ENCODE measurements at regions not wholly inside any gene's neighbourhood (a gene's known extent, or its start where the extent isn't known, plus 50 kb on each side); places are given as distances from the start of the nearest gene placed in this dataset.
A peak's percentile ranks its signal among the peaks of the same experiment; 100 is the strongest.
"Not testable (repeated sequence)": the region's sequence is repeated elsewhere in the genome, so short reads cannot be mapped to it uniquely, and the experiment has no call there.

GRCh38 chr6:104506429-104506828, 353.3 kb downstream of the HACE1 start:
- no peak for DNase-seq (ENCODE audit: low read depth)

- no peak for DNase-seq (ENCODE audit: low read depth)
Measured at GRCh38 chr6:104505838-104506237, 353.9 kb downstream of the HACE1 start.

DNA sequence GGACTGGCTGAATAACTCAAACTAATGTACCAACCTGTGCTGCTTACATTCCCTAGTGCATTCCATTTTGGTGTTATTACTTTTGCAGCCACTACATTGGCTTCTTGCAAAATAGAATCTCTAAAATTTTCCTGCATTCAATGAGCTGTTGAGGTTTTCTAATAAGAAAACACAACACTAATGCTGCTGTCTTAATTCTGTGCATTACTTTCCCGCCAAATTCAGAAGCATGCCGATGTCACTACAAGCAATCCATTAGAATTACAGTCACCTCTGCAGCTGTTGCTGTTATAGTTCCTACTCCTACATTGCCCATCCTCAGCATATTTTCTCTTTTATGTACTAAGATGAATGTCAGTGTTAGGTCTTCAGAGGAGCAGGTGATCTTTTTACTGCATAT, 359.5 kb downstream of the HACE1 start:
- DNase-seq (ENCODE audit: low read depth) = no peak

DNA sequence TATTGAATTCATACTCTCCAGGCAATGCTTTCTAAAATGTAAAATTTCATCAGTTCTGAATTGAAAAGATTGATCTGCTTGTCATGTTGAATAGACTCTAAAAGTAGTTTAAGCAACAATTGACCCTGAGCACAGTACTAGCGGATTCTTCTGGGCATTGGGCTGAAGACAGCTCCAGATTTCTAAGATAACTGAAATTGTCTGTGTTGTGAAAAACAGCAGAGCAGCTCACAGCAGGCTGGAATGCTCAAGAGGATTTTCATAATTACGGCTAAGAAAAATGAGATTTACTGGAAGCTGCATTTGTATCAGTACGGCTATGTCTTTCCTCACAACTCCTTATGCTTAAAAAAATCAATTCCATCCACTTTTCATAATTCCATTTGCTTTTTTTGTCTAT, 373.7 kb downstream of the HACE1 start:
- DNase-seq (ENCODE audit: low read depth) = no peak

GRCh38 chr6:104484626-104485025, 375.1 kb downstream of the HACE1 start:
- no peak for DNase-seq (ENCODE audit: low read depth)

GRCh38 chr6:104484191-104484590, 375.5 kb downstream of the HACE1 start:
- DNase-seq (ENCODE audit: low read depth) = no peak

GRCh38 chr6:104483225-104483834, 376.4 kb downstream of the HACE1 start:
- peak; percentile 8 for DNase-seq (ENCODE audit: low read depth)

GRCh38 chr6:104477569-104477968, 382.1 kb downstream of the HACE1 start:
- DNase-seq (ENCODE audit: low read depth) = no peak

GRCh38 chr6:104473021-104473429, 386.7 kb downstream of the HACE1 start:
- DNase-seq (ENCODE audit: low read depth) = no peak

DNA sequence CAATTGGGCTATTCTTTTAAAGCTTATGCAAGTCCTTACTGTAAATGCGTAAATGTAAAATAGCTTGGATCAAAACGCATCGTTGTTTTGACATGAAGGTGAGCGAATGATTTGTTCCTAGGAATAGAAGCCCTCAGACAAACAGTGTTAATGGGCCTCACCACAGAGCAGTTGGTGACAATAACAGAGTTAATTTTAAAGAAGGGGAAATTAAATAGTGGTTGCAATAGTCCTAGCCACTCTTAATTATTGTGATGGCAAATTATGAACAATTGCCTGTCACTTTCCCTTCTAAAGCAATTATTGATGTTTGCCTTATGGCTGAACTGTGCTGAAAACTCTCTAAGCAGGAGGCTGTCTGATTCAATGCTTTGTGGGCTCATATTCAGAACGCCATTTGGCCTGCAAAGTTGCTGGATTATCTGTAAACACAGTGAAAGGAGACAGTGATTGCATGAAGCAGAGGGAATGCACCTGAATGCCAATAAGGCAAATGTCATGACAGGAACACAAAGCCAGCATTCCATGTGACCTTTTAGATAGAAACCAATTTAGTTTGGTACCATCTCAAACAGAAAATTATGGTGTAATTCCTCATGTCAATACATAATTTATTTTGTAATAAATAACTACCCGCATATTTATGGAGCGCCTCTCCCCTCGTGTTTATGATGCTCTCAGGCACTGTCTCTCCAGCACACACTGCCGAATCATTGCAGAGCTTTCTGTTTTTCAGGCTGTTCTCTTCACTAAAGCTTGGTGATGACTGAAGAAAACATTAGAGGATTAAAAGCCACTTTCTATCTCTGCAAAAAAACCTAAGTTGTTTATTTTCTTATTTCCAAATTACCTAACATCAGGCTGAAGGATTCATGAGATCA, 387.5 kb downstream of the HACE1 start:
- DNase-seq (ENCODE audit: low read depth) = no peak

DNA sequence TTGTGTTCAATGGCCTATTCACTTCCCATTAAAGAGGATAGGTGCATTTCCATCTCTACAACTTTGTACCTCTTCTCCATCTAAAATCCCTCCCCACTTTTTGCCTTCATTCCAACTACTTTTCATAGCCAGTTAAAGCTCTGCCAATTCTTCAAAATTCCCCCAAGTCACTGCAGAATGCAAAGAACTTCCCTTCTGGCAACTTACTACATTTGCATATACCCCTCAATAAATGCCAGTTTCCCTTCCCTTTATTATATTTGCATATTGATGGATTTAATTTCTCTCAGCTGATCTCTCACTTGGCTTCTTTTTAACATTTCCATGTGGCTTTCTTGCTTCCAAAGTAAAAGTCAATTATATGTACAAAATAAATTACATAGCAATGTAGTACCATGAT, 393.4 kb downstream of the HACE1 start:
- no peak for DNase-seq (ENCODE audit: low read depth)

GRCh38 chr6:104462811-104463599, 396.7 kb downstream of the HACE1 start:
- no peak for DNase-seq (ENCODE audit: low read depth)

DNA sequence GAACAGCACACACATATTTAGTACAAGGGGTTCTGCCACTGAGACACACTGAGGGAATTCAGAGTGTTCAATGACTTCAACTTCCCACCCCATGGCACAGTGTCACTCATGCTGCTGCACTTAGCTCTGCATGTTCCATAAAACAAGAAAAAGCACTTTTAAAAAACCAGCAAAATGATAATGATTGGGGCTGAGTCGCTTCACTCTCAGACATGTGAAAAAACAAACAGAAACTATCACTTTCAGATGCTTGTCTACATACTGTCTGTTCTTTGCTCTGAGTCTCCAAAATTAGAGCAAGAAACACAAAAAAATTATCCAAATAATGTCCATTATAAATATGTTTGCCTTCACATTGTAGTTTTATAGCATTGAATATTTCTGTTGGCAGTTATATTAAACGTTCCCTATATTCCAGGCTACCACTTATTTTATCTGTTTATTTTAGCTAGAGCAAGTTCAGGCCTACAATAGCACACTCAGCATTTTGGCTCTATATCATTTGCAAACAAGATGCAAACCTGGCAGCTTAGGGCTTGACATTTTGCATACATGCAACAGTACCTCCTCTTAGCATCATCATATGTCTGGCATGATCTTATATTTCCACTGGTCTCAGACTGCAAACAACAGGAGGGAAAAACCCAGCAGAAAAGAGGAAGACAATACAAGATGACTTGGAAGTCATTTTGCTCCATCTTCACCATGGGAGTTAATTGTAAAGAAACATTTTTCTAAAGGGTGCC, 398.8 kb downstream of the HACE1 start:
- no peak for DNase-seq (ENCODE audit: low read depth)

DNA sequence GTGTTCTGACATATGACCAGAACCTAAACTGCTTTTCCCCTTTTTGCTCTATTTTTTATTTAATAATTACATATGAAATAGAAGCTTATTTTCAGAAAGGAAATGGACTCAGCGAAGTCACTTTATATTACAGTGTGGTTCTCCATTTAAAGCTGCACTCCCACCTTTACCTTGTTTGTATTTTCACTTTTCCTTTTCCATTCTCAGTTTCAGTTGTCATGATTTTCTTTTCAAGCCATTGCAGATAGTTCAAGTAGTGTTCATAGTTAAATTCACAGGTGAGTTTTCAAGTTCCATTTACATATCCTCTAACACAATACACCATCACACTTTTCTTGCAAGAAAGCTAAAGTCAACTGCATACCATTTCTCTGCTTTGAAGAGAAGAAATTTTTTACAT, 400.2 kb downstream of the HACE1 start:
- no peak for DNase-seq (ENCODE audit: low read depth)

DNA sequence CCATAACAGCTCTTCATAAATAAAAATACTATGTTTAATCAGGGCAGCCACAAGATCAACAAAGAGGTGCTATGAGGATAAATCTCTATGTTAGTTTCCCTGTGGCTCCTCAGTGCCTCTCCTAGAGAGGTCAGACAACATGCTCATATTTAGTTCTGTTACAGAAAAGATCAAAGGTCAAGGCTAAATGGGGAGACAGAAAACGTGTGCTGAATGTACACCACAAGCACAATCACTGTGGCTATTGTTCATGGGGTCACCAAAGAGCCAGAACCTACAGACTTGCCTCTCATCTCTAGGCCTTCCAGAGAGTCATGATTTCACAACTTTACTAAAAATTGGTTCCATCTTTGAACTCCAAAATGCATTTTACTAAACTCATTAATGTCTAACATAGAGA, 409.8 kb downstream of the HACE1 start:
- no peak for DNase-seq (ENCODE audit: low read depth)

DNA sequence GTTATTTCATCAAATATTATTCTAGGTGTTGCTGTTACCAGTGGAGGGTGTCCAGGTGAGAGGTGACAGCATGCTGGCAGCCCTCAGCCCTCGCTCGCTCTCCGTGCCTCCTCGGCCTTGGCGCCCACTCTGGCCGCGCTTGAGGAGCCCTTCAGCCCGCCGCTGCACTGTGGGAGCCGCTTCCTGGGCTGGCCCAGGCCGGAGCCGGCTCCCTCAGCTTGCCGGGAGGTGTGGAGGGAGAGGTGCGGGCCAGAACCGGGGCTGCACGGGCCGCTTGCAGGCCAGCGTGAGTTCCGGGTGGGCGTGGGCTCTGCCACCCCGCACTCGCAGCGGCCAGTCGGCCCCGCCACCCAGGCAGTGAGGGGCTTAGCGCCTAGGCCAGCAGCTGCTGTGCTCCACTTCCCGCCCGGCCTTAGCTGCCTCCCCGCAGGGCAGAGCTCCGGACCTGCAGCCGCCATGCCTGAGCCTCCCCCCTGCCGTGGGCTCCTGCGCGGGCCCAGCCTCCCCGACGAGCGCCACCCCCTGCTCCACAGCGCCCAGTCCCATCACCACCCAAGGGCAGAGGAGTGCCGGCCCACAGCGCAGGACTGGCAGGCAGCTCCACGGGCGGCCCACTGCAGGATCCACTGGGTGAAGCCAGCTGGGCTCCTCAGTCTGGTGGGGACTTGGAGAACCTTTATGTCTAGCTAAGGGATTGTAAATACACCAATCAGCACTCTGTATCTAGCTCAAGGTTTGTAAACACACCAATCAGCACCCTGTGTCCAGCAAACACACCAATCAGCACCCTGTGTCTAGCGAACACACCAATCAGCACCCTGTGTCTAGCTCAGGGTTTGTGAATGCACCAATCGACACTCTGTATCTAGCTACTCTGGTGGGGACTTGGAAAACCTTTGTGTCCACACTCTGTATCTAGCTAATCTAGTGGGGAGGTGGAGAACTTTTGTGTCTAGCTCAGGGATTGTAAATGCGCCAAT, 413.3 kb downstream of the HACE1 start:
- DNase-seq (ENCODE audit: low read depth) = not testable (repeated sequence)

GRCh38 chr6:104434519-104434918, 425.2 kb downstream of the HACE1 start:
- DNase-seq (ENCODE audit: low read depth) = no peak

DNA sequence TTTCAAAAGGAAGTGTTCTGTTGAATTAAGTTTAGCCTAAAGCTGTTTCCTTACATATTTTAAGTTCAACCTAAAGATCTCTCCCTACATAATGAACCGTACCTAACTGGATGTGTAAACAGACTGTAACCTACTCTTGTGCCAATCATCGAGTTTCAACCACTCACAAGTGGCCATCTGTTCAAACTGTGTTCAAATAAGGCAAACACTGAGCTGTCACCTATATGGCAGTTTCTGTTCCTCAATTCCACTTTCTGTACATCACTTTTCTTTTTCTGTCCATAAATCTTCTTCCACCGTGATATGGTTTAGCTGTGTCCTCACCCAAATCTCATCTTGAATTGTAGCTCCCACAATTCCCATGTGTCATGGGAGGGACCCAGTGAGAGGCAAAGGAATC, 428.6 kb downstream of the HACE1 start:
- no peak for DNase-seq (ENCODE audit: low read depth)

DNA sequence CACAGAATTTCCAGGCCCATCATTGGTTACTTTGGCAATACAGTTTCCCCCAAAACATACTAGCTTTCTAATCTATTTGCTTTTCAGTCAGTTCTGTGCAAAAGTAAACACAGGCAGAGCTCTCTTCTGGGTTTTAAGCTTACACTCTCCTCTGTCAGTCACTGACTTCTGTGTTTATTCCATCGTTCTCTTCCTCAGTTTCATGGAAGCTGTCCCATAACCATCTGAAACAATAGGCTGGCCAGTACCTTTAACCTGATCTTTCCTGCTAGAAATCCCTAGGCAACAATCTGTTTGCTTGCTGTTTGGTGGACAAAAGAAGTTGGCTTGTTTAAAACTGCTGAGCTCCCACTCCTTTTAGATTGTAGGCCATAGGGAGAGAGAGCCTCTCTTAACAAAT, 431.5 kb downstream of the HACE1 start:
- no peak for DNase-seq (ENCODE audit: low read depth)

- no peak for DNase-seq (ENCODE audit: low read depth)
Measured at GRCh38 chr6:104423691-104424090, 436.0 kb downstream of the HACE1 start.

DNA sequence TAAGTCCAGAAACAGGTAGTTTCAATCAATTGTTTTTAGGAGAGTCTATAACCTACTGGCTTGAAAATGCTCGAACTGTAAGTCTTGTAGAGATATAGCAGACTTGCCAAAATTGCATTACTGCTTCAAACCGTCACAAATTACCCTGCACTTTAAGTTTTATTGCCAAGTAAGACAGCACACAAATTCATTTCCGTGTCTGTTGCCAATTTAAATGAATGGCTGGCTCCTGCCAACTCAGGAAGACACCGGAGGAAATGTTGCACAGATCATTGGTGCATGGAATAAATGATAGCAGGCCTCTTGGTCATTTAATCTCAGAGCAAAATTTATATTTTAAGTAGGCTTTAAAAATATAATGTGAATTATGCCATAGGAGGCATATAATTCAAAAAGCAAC, 438.1 kb downstream of the HACE1 start:
- no peak for DNase-seq (ENCODE audit: low read depth)

Data from stromal cell of bone marrow (primary cell).